ENCODE measurements at regions not wholly inside any gene's neighbourhood (a gene's known extent, or its start where the extent isn't known, plus 50 kb on each side); places are given as distances from the start of the nearest gene placed in this dataset.

DNA sequence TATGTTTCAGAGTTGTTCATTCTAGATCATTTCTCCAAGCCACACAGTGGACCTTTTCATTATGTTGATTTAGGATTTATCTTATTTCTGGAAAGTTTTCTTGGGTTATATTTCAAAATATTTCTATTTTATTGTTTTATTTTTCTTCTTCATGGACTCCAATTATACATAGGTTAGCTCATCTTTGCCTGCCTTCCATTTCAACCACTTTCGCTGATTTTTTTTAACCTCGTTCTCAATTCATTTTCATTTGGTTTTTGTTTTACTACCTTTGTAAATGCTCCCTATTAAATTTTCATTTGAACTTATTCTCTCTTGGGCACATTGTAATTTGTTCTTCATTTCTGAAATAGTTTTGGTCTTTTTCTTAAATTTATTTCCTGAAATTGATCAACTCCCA is 169.0 kb upstream of the PITX1 start:
- Histone ChIP-seq H3K23ac (ENCODE audit: insufficient read length, low read depth, low read length) (no peak overlapping the region), H2BK15ac (ENCODE audit: low read depth, low read length) (no peak overlapping the region), H3K27me3 (ENCODE audit: insufficient read depth, low read length) (no peaks in the 10 kb centered on the region), H3K9me3 (ENCODE audit: control insufficient read depth, low read depth, low read length) (no peaks in the 10 kb centered on the region), H2AFZ (ENCODE audit: low read length) (no peak overlapping the region), H4K8ac (replicated peaks; ENCODE audit: insufficient read length, low read depth, low read length) (no peak overlapping the region), H2BK20ac (ENCODE audit: low read depth, low read length, poor library complexity, severe bottlenecking) (no peak overlapping the region), H2BK12ac (ENCODE audit: insufficient read length, low read depth, low read length) (no peak overlapping the region), H3K4me1 (ENCODE audit: insufficient read depth, low read length) (no peaks in the 10 kb centered on the region; the same call in 1 of the 2 replicates), H3K23me2 (ENCODE audit: insufficient read length, low read depth, low read length, poor library complexity, severe bottlenecking) (no peaks in the 10 kb centered on the region), H3K79me1 (ENCODE audit: insufficient read depth, low read depth, low read length, poor library complexity, severe bottlenecking) (no peaks in the 10 kb centered on the region), H3T11ph (ENCODE audit: low read length) (no peak overlapping the region), H3K4ac (ENCODE audit: low read depth, low read length) (no peak overlapping the region), H2BK5ac (ENCODE audit: insufficient read length, low read length) (no peak overlapping the region), H3K14ac (ENCODE audit: insufficient read depth, low read length) (no peak overlapping the region), H3K4me2 (ENCODE audit: insufficient read depth, insufficient read length, low read length) (no peak overlapping the region), H3K27ac (ENCODE audit: insufficient read length, low read depth, low read length) (no peak overlapping the region), H3K18ac (ENCODE audit: insufficient read length, low read depth, low read length) (no peak overlapping the region), H4K20me1 (ENCODE audit: control insufficient read depth, insufficient read depth, insufficient read length) (no peaks in the 10 kb centered on the region), H3K56ac (ENCODE audit: insufficient read length, low read depth, low read length) (no peak overlapping the region), H2AK5ac (ENCODE audit: insufficient read length, low read length) (no peak overlapping the region), H2BK120ac (ENCODE audit: low read depth, low read length, poor library complexity, severe bottlenecking) (no peak overlapping the region), H3K79me2 (ENCODE audit: insufficient read depth, low read length) (no peaks in the 10 kb centered on the region), H3K9ac (ENCODE audit: extremely low read depth, insufficient read length, low read length) (no peak overlapping the region), H4K91ac (ENCODE audit: insufficient read length, low read depth, low read length) (no peak overlapping the region), H4K5ac (ENCODE audit: insufficient read length, low read depth, low read length) (no peak overlapping the region)
- TF ChIP-seq, protein P1, sequence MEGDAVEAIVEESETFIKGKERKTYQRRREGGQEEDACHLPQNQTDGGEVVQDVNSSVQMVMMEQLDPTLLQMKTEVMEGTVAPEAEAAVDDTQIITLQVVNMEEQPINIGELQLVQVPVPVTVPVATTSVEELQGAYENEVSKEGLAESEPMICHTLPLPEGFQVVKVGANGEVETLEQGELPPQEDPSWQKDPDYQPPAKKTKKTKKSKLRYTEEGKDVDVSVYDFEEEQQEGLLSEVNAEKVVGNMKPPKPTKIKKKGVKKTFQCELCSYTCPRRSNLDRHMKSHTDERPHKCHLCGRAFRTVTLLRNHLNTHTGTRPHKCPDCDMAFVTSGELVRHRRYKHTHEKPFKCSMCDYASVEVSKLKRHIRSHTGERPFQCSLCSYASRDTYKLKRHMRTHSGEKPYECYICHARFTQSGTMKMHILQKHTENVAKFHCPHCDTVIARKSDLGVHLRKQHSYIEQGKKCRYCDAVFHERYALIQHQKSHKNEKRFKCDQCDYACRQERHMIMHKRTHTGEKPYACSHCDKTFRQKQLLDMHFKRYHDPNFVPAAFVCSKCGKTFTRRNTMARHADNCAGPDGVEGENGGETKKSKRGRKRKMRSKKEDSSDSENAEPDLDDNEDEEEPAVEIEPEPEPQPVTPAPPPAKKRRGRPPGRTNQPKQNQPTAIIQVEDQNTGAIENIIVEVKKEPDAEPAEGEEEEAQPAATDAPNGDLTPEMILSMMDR (conservative IDR thresholded peaks at IDR 0.05): no peak
- Mint-ChIP-seq H3K27ac (no peak overlapping the region), H3K4me1 (peaks cover 3 to 5% of the 10 kb centered on the region in 2 experiments; a peak in 1 of 4 replicates), H3K9me3 (peaks cover 19 to 24% of the 10 kb centered on the region in 2 experiments), H3K27me3 (ENCODE audit: low read depth) (peaks cover 20% of the 10 kb centered on the region), H3K4me3 (no peak overlapping the region), H3K36me3 (ENCODE audit: insufficient read depth in 1 of 3, low read depth in 3 of 3) (peaks cover 5 to 18% (median 7%) of the 10 kb centered on the region in 3 experiments; a peak in 6 of 7 replicates)
- no CpG with 5 or more reads among the region's 2 CpGs for WGBS (ENCODE audit: extremely low coverage, insufficient read length, low lambda C conversion rate)
- no peak for DNase-seq
